ENCODE measurements at regions not wholly inside any gene's neighbourhood (a gene's known extent, or its start where the extent isn't known, plus 50 kb on each side); places are given as distances from the start of the nearest gene placed in this dataset.

DNA sequence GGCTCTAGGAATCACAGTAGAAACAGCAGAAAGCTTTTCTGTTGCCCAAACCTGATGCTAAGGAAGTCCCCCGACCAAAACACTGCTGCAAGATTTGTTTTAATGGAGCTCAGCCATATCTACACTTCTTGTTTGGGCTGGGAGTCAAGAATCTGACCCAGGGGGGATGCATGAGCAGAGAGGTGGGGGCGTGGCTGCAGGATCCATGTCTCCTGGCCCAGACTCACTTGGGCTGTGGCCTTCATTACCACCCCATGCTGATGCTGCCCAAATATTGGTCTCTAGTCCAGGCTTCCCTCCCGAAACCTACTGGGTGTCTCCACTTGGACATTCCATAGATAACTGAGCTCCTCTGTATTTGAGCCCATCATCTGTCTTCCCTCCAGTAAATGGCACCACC lies 361.5 kb upstream of the LARGE1 start:
- H2AFZ ChIP-seq (ENCODE audit: low read depth, low read length), result no peak overlapping the region
- no TSS peak for BruUV-seq (replicated peaks)
- no peak overlapping the region for H3K4me2 ChIP-seq (ENCODE audit: insufficient read depth, low read length)
- H3K79me2 ChIP-seq (ENCODE audit: control insufficient read depth, insufficient read depth, low read length), result no peaks in the 10 kb centered on the region
- DNase-seq (ENCODE audit: low read depth, low spot score) (no peak), FAIRE-seq (no peak)
- H3K36me3 ChIP-seq (ENCODE audit: control insufficient read depth in 2 of 2, extremely low read depth in 1 of 2, insufficient read depth in 2 of 2, low read length in 2 of 2), result no peaks in the 10 kb centered on the region
- no peak overlapping the region for H3K9ac ChIP-seq (replicated peaks; ENCODE audit: extremely low read depth, insufficient read depth, low read length)
- ChIA-PET POLR2A (no interaction called here), CTCF (no interaction called here)
- H3K27ac ChIP-seq (ENCODE audit: insufficient read depth, low read depth, low read length), result no peak overlapping the region
- no peaks in the 10 kb centered on the region for H3K9me1 ChIP-seq (replicated peaks; ENCODE audit: control insufficient read depth, extremely low read depth, insufficient read depth, low read length)
- H3K9me3 ChIP-seq (replicated peaks; ENCODE audit: control insufficient read depth, insufficient read depth, low read length), result peaks cover 8% of the 10 kb centered on the region
- H3K4me1 ChIP-seq (ENCODE audit: control insufficient read depth, extremely low read depth, insufficient read depth, low read length), result no peaks in the 10 kb centered on the region
- TF ChIP-seq MYC (IDR thresholded peaks at IDR 0.05; ENCODE audit: low read depth, low read length), result no peak
- no peak for TF ChIP-seq POLR2A (IDR thresholded peaks at IDR 0.05; ENCODE audit: low read depth, low read length)
- no peak for TF ChIP-seq GATA2 (IDR thresholded peaks at IDR 0.05; ENCODE audit: insufficient read depth, insufficient read length, low read depth, low read length)
- TF ChIP-seq JUN (IDR thresholded peaks at IDR 0.05; ENCODE audit: borderline replicate concordance, insufficient read depth, insufficient read length, low read depth), result no peak
- TF ChIP-seq, protein P1, sequence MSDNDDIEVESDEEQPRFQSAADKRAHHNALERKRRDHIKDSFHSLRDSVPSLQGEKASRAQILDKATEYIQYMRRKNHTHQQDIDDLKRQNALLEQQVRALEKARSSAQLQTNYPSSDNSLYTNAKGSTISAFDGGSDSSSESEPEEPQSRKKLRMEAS (IDR thresholded peaks at IDR 0.05; ENCODE audit: insufficient read depth, insufficient read length), result no peak
- no peak for TF ChIP-seq FOS (IDR thresholded peaks at IDR 0.05; ENCODE audit: borderline replicate concordance, insufficient read depth, low read length)
- TF ChIP-seq EZH2 (IDR thresholded peaks at IDR 0.05; ENCODE audit: borderline replicate concordance, low read depth, low read length, severe bottlenecking), result no peak
- no peaks in the 10 kb centered on the region for H4K20me1 ChIP-seq (replicated peaks; ENCODE audit: control insufficient read depth, extremely low read depth, insufficient read depth, low read length)
- dilution Hi-C loops (cut with MboI; ENCODE audit: extremely low pct_ligation_motif_present, low sequenced_read_pairs) (no loop called here), intact Hi-C loops (cut with micrococcal nuclease) (loop anchor here (5.0 kb wide), 1 partner anchor 989 kb away; no protein-coding TSS in a partner anchor)
- no peaks in the 10 kb centered on the region for H3K27me3 ChIP-seq (ENCODE audit: control insufficient read depth in 2 of 2, insufficient read depth in 2 of 2, low read length in 2 of 2)
- H3K4me3 ChIP-seq (replicated peaks in 1 of 3; ENCODE audit: insufficient read depth in 1 of 3, low read depth in 1 of 3, low read length in 3 of 3), result no peak overlapping the region

DNA sequence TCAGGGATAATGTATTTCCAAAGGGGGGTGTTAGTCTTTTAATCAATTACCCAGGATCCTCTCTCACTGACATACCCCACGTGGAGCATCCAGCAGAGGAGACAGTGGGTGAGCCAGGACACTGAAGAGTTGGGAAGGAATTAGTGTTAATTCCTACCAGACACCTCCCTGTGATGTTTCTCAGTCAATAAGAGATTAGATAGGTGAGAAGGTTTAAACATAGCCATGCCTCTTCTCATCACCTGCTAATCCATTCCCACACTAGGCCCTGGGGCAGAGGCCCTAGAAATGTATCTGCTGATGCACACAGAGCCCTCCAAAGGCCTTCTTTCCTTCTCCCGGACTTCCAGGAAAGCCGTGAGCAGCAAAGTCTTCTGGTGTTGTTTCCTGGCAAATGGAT lies 363.6 kb upstream of the LARGE1 start:
- Histone ChIP-seq H3K27me3 (ENCODE audit: control insufficient read depth in 2 of 2, insufficient read depth in 2 of 2, low read length in 2 of 2) (no peaks in the 10 kb centered on the region), H2AFZ (ENCODE audit: low read depth, low read length) (no peak overlapping the region), H3K36me3 (ENCODE audit: control insufficient read depth in 2 of 2, extremely low read depth in 1 of 2, insufficient read depth in 2 of 2, low read length in 2 of 2) (no peaks in the 10 kb centered on the region), H3K4me1 (ENCODE audit: control insufficient read depth, extremely low read depth, insufficient read depth, low read length) (no peaks in the 10 kb centered on the region), H4K20me1 (replicated peaks; ENCODE audit: control insufficient read depth, extremely low read depth, insufficient read depth, low read length) (no peaks in the 10 kb centered on the region), H3K79me2 (ENCODE audit: control insufficient read depth, insufficient read depth, low read length) (no peaks in the 10 kb centered on the region), H3K27ac (ENCODE audit: insufficient read depth, low read depth, low read length) (no peak overlapping the region), H3K4me3 (replicated peaks in 1 of 3; ENCODE audit: insufficient read depth in 1 of 3, low read depth in 1 of 3, low read length in 3 of 3) (no peak overlapping the region), H3K4me2 (ENCODE audit: insufficient read depth, low read length) (no peak overlapping the region), H3K9me3 (replicated peaks; ENCODE audit: control insufficient read depth, insufficient read depth, low read length) (peaks cover 5% of the 10 kb centered on the region), H3K9me1 (replicated peaks; ENCODE audit: control insufficient read depth, extremely low read depth, insufficient read depth, low read length) (no peaks in the 10 kb centered on the region), H3K9ac (replicated peaks; ENCODE audit: extremely low read depth, insufficient read depth, low read length) (no peak overlapping the region)
- BruUV-seq (replicated peaks), result no TSS peak
- TF ChIP-seq MYC (IDR thresholded peaks at IDR 0.05; ENCODE audit: low read depth, low read length), result no peak
- TF ChIP-seq FOS (IDR thresholded peaks at IDR 0.05; ENCODE audit: borderline replicate concordance, insufficient read depth, low read length), result no peak
- no peak for TF ChIP-seq POLR2AphosphoS5 (IDR thresholded peaks at IDR 0.05; ENCODE audit: insufficient read depth, low read depth, low read length)
- TF ChIP-seq EZH2 (IDR thresholded peaks at IDR 0.05; ENCODE audit: borderline replicate concordance, low read depth, low read length, severe bottlenecking), result no peak
- no peak for TF ChIP-seq POLR2A (IDR thresholded peaks at IDR 0.05; ENCODE audit: low read depth, low read length)
- no peak for TF ChIP-seq GATA2 (IDR thresholded peaks at IDR 0.05; ENCODE audit: insufficient read depth, insufficient read length, low read depth, low read length)
- TF ChIP-seq, protein P1 (IDR thresholded peaks at IDR 0.05; ENCODE audit: insufficient read depth, insufficient read length), result no peak
- no peak for TF ChIP-seq JUN (IDR thresholded peaks at IDR 0.05; ENCODE audit: borderline replicate concordance, insufficient read depth, insufficient read length, low read depth)
- TF ChIP-seq, protein P2, sequence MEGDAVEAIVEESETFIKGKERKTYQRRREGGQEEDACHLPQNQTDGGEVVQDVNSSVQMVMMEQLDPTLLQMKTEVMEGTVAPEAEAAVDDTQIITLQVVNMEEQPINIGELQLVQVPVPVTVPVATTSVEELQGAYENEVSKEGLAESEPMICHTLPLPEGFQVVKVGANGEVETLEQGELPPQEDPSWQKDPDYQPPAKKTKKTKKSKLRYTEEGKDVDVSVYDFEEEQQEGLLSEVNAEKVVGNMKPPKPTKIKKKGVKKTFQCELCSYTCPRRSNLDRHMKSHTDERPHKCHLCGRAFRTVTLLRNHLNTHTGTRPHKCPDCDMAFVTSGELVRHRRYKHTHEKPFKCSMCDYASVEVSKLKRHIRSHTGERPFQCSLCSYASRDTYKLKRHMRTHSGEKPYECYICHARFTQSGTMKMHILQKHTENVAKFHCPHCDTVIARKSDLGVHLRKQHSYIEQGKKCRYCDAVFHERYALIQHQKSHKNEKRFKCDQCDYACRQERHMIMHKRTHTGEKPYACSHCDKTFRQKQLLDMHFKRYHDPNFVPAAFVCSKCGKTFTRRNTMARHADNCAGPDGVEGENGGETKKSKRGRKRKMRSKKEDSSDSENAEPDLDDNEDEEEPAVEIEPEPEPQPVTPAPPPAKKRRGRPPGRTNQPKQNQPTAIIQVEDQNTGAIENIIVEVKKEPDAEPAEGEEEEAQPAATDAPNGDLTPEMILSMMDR (IDR thresholded peaks at IDR 0.05; ENCODE audit: extremely low read depth in 1 of 2, insufficient read depth in 1 of 2, low read depth in 1 of 2, low read length in 2 of 2), result no peak
- no peak for DNase-seq (ENCODE audit: low read depth, low spot score)
- dilution Hi-C loops (cut with MboI; ENCODE audit: extremely low pct_ligation_motif_present, low sequenced_read_pairs) (no loop called here), intact Hi-C loops (cut with micrococcal nuclease) (loop anchor here (5.0 kb wide), 1 partner anchor 992 kb away; no protein-coding TSS in a partner anchor)
- ChIA-PET POLR2A (no interaction called here), CTCF (no interaction called here)
- no peak for FAIRE-seq

Data from endothelial cell of umbilical vein (primary cell).